Neural cell (in vitro differentiated cells): ENCODE measurements at regions not wholly inside any gene's neighbourhood (a gene's known extent, or its start where the extent isn't known, plus 50 kb on each side); places are given as distances from the start of the nearest gene placed in this dataset.

ENCODE experiments used
- EP300 ChIP-seq: fragments of 450-650 bp; conservative IDR thresholded peaks from 2 replicates; pipeline ENCODE4 v1.6.1; 2014; ENCODE audit warnings: antibody characterized with exemption, mild to moderate bottlenecking, moderate library complexity; ENCODE audit not compliant: poor library complexity, severe bottlenecking
- EZH2 ChIP-seq: fragments of 200-600, 300-800 bp; shearing (Covaris generic), sonication (generic); IDR thresholded peaks from 2 replicates; pipeline ENCODE4 v1.6.1; 2014; ENCODE audit warnings: antibody characterized with exemption, low read length, borderline replicate concordance, mild to moderate bottlenecking; ENCODE audit not compliant: insufficient read depth, poor library complexity, severe bottlenecking
- MXI1 ChIP-seq: fragments of 450-650 bp; conservative IDR thresholded peaks from 2 replicates; pipeline ENCODE4 v1.6.1; 2014; ENCODE audit warnings: antibody characterized with exemption, mild to moderate bottlenecking; ENCODE audit not compliant: poor library complexity, severe bottlenecking
- POLR2AphosphoS5 ChIP-seq: IDR thresholded peaks from 2 replicates; pipeline ENCODE4 v1.6.1; 2012
- RAD21 ChIP-seq: fragments of 450-650 bp; conservative IDR thresholded peaks from 2 replicates; pipeline ENCODE4 v1.6.1; 2014; ENCODE audit warnings: antibody characterized with exemption, mild to moderate bottlenecking, moderate library complexity
- REST ChIP-seq: IDR thresholded peaks from 2 replicates; pipeline ENCODE4 v1.6.1; 2012; ENCODE audit warnings: borderline replicate concordance
- TAF1 ChIP-seq: IDR thresholded peaks from 2 replicates; pipeline ENCODE4 v1.6.1; 2012; ENCODE audit warnings: low read depth
- TF ChIP-seq, protein P1 (sequence below): fragments of 450-650 bp; IDR thresholded peaks from 2 replicates; pipeline ENCODE4 v1.5.1; 2014; ENCODE audit warnings: antibody characterized with exemption, mild to moderate bottlenecking, moderate library complexity; ENCODE audit not compliant: poor library complexity, severe bottlenecking

- TF ChIP-seq, protein P1, sequence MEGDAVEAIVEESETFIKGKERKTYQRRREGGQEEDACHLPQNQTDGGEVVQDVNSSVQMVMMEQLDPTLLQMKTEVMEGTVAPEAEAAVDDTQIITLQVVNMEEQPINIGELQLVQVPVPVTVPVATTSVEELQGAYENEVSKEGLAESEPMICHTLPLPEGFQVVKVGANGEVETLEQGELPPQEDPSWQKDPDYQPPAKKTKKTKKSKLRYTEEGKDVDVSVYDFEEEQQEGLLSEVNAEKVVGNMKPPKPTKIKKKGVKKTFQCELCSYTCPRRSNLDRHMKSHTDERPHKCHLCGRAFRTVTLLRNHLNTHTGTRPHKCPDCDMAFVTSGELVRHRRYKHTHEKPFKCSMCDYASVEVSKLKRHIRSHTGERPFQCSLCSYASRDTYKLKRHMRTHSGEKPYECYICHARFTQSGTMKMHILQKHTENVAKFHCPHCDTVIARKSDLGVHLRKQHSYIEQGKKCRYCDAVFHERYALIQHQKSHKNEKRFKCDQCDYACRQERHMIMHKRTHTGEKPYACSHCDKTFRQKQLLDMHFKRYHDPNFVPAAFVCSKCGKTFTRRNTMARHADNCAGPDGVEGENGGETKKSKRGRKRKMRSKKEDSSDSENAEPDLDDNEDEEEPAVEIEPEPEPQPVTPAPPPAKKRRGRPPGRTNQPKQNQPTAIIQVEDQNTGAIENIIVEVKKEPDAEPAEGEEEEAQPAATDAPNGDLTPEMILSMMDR: no peak
- TF ChIP-seq POLR2AphosphoS5: no peak
- TF ChIP-seq TAF1: no peak
- TF ChIP-seq EZH2: no peak
- no peak for TF ChIP-seq RAD21
- TF ChIP-seq EP300: no peak
- no peak for TF ChIP-seq REST
- TF ChIP-seq MXI1: no peak
These were observed 596.6 kb downstream of the KCTD12 start for GRCh38 chr13:76289558-76289957.
